GM21717 (cell line): ENCODE measurements at regions not wholly inside any gene's neighbourhood (a gene's known extent, or its start where the extent isn't known, plus 50 kb on each side); places are given as distances from the start of the nearest gene placed in this dataset.
"Not testable (repeated sequence)": the region's sequence is repeated elsewhere in the genome, so short reads cannot be mapped to it uniquely, and the experiment has no call there.

ENCODE experiments used
- ATAC-seq: cut with Tn5 transposase; IDR thresholded peaks from one replicate; pipeline ENCODE4 v1.9.1; 2021; ENCODE audit warnings: mild to moderate bottlenecking, moderate library complexity; ENCODE audit not compliant: unreplicated experiment

DNA sequence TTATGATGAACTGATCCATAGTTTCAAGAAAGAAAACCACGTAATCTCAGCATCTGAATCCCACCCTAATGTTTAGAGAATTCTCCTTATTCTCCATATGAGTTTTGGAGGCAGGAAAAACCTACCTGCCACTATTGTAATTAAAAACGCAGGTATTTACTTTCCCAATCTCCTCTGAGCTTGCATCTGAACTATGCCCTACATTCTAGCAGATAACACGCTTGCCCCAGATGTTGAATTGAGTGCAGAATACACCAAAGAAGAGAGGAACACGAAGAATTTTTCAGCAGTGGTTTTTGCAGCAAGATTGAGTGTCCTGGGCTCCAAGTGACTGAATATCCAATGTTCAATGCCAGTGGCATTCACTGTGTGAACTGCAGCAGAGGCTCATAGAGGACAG lies 182.4 kb downstream of the COX18 start:
- ATAC-seq, result no peak

DNA sequence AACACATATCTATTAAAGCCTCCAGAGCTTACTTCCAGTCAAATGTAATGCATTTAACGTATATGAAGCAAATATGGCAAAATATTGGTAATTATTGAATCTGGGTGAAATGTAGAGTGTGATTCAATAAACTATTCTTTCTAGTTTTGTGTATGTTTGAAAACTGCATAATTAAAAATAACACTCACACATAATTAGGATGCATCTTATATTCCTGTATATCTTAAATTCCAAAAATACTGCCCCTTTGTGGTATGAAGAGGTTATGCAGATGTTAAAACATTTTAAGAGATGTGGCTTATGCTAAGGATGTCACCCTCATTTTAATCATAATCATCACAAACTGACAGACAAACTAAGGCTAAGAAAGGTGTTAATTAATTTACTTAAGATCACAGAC lies 182.9 kb downstream of the COX18 start:
- ATAC-seq, result no peak

DNA sequence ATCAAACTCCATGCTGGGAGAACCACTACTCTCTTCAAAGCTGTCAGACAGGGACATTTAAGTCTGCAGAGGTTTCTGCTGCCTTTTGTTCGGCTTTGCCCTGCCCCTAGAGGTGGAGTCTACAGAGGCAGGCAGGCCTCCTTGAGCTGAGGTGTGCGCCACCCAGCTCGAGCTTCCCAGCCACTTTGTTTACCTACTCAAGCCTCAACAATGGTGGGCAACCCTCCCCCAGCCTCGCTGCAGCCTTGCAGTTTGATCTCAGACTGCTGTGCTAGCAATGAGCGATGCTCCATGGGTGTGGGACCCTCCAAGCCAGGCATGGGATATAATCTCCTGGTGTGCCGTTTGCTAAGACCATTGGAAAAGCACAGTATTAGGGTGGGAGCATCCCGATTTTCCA lies 185.3 kb downstream of the COX18 start:
- not testable (repeated sequence) for ATAC-seq

DNA sequence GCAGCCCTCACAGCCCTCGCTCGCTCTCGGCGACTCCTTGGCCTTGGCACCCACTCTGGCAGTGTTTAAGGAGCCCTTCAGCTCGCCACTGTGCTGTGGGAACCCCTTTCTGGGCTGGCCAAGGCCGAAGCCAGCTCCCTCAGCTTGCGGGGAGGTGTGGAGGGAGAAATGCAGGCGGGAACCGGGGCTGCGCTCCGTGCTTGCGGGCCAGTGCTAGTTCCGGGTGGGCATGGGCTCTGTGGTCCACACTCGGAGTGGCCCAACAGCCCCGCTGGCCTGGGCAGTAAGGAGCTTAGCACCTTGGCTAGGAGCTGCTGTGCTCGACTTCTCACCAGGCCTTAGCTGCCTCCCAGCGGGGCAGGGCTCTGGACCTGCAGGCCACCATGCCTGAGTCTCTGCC lies 192.6 kb downstream of the COX18 start:
- ATAC-seq, result no peak

DNA sequence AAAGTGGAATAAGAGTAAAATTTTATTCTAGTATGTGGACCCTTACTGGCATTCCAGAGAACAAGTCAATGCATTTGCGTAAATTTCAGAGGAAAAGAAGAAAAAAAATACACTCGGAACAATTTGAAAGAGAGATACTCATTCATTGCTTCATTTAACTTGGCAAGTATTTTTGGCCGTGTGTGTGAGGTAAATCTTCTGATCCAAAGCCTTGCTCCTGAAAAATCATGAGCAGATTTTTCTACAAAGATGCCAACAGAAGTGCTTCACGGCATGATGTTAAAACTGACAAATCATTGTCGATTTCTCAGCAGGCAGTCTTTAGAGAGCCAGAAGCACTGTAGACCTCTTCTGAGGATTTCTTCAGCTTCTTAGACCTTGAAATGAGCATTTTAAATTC lies 194.0 kb downstream of the COX18 start:
- ATAC-seq, result no peak

DNA sequence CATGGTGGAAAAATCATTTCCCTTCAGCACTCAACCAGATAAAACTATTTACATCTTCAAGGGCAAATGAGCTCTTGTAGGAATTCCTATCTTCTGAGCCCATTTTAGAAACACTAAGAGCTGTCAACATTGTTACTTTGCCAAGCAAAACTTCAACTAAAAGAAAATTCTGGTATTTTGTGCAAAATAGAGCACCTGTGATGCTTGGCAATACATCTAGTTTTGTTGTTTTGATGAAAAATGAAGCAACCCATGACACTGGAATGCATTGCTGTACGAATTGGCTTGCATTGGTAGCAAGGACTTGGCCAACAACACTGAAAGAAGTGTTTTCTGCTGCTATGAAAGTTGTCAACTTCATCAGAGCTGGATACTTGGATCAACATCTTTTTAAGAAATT lies 194.4 kb downstream of the COX18 start:
- ATAC-seq, result no peak

DNA sequence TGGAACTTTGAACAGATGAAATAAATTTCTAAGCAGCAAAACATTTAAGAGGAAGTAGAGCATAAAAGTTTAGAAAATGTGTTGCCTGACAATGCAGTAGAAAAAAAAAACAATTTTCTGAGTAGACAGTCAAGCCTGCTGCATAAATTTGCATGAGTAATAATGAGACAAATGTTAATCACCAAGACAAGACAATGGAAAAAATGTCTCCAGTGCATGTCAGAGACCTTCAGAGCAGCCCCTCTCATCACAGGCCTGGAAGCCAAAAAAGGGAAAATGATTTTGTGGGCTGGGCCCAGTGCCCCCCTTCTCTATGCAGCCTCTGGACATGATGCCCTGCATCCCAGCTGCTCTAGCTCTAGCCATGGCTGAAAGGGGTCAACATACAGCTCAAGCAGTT lies 204.6 kb downstream of the COX18 start:
- ATAC-seq, result no peak

DNA sequence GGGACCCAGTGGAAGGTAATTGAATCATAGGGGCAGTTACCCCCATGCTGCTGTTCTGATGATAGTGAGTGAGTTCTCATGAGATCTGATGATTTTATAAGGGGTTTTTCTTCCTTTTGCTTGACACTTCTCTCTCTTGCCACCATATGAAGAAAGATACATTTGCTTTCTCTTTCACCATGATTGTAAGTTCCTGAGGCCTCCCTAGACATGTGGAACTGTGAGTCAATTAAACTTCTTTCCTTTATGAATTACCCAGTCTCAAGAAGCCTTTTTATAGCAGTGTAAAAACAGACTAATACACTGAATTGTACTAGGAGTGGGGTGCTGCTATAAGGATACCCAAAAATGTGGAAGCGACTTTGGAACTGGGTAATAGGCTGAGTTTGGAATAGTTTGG lies 205.2 kb downstream of the COX18 start:
- ATAC-seq, result not testable (repeated sequence)

DNA sequence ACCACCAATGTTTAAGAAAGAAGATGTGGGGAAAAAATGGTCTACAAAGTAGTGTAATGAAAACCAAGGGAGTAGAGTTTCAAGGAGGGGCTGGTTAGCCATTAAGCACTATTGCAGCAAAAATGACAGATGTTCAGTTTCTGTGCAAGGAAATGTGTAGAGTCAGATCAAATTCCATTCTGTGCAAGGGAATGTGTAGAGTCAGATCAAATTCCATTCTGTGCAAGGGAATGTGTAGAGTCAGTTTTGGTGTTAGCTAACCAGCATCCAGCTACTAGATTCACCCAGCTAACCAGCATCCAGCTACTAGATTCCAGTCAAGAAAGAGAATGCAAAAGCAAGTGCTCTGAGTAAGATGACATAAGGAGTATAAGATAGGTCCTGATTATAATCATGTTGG lies 208.8 kb downstream of the COX18 start:
- ATAC-seq, result no peak

DNA sequence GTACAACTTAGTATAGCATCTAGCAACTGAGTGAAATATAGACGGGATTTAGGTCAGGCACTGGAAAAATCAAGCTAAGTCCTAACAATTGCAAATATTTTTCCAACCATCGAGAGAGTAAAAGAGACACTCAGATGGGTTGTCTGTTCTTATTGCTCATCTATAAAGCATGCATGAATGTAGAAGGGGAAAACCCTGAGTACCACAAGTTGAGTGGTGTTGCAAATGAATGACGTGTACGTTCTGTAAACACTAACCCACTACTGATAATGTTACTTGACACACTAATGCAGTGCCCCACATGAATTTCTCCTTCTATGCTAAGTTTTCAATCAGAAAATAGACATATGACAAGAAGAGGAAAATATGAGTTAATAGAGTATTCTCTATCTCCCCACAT lies 211.2 kb downstream of the COX18 start:
- no peak for ATAC-seq

DNA sequence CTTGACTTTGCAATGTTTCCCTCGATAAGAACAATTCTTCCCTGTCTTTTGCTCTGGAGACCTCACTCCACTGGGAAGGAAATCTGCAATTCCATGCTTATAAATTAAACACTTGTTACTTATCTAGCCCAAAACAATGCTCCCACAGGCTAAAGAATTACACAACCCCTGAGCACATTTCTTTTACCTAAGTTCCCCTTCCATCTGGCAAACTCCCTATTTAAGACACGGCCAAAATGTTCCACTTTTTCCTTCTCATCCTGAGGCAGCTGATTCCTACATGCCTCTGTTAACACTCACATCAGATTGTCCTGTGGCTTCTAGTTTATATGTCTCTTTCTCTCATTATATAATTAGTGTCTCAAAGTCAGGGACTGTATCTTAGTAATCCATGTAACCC lies 211.7 kb downstream of the COX18 start:
- no peak for ATAC-seq

DNA sequence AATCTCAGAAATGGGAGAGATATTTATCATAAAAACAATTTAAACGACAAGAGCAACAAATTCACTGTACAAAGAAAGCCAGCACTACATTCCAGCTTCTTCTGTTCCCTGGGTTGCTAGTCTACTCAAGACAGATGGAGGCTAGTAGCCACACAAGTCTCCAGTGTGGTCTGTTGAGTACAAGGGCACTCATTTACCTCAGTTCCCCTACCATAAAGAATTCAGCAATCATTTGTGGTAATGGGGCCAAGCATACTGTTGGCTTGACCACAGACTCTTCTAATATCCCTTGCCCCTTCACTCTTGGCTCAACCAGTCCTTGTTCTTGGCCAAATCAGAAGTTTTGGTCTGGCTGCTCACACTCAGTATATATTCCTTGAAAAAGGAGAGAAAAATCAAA lies 212.3 kb downstream of the COX18 start:
- ATAC-seq, result no peak

DNA sequence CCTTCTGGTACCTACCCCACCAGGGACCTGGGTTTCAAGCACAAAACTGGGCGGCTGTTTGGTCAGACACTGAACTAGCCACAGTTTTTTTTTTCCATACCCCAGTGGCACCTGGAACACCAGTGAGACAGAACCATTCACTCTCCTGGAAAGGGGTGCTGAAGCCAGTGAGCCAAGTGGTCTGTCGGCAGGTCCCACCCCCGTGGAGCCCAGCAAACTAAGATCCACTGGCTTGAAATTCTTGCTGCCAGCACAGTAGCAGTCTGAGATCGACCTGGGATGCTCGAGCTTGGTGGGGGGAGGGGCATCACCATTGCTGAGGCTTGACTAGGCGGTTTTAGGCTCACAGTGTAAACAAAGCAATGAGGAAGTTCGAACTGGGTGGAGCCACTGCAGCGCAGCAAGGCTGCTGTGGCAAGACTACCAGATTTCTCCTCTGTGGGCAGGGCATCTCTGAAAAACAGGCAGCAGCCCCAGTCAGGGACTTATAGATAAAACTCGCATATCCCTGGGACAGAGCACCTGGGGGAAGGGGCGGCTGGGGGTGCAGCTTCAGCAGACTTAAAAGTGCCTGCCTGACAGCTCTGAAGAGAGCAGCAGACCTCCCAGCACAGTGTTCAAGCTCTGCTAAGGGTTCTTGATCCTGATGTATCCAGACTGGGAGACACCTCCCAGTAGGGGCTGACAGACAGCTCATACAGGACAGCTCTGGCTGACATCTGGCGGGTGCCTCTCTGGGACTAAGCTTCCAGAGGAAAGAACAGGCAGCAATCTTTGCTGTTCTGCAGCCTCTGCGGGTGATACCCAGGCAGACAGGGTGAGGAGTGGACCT lies 223.0 kb downstream of the COX18 start:
- no peak for ATAC-seq

DNA sequence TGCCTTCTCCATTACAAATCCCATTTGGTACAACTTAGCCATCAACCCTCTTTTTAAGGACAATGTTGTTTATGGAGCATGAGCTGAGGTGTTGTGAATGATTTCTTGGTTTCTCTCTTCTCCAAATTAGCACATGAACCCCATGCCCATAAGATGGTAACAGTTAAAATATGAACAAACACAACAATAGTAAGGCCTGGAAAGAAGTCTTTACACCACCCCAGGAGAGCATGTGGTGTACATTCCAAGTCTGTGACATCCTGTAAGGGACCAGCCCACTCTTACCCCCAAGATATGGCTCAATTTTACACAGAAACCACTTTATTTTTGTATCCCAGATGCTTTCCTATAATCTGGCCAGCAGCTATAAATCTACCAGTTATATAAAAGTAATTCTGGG lies 226.1 kb downstream of the COX18 start:
- no peak for ATAC-seq

DNA sequence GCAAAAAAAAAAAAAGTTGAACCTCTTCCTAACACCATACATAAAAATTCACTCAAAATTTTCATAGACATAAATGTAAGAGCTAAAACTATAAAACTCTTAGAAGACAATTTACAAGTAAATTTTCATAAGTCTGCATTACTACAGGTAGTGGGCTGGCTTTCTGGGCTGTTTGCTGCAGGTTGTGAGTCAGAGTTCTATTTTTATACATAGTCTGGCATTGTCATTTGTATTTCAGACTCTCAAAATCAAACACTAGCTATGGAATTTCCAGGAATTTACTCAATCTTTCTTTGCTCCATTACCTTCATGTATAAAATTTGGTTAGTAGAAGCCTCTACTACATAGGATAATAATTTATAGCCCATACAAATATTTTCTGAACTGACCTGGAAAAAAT lies 227.2 kb downstream of the COX18 start:
- no peak for ATAC-seq

DNA sequence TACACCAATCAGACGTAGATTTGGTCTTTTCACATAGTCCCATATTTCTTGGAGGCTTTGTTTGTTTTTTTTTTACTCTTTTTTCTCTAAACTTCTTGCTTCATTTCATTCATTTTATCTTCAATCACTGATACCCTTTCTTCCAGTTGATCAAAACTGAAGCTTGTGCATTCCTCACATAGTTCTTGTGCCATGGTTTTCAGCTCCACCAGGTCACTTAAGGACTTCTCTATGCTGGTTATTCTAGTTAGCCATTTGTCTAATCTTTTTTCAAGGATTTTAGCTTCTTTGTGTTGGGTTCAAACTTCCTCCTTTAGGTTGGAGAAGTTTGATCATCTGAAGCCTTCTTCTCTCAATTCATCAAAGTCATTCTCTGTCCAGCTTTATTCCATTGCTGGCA lies 229.3 kb downstream of the COX18 start:
- ATAC-seq, result not testable (repeated sequence)

DNA sequence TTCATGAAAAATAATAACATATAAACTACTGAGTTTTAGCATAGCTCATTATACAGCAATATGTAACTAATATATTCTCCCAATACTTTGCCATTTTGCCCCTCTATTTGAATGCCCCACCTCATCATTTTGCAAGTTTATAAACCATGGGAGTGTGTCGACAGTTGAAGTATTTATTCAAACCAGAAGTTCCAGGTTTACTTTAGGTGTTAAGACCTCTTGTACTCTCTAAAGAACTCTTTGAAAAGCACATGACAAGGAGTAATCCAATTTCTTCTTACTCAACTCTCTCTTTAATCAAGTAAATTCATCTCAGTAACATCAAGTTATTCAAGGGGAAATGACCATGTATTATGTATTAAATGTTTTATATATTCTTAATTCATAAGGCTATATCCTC lies 240.7 kb downstream of the COX18 start:
- no peak for ATAC-seq

DNA sequence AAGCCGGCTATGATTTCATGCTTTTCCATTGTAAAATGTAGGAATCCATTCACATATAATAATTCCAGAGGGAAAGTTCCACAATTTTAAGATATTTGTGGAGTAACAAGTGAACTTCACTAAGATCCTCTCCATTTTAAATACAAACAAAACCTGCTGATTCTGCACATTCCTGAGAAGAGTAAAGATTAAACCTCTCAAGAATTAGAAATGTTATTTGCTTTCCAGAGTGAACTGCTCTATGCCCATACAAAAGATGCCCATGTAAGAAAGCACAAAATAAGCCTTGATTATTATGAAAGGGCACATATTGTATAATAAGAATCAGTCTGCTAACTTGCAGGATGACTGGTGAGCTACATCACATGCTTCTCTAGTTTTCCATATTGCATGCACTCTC lies 241.5 kb downstream of the COX18 start:
- no peak for ATAC-seq

DNA sequence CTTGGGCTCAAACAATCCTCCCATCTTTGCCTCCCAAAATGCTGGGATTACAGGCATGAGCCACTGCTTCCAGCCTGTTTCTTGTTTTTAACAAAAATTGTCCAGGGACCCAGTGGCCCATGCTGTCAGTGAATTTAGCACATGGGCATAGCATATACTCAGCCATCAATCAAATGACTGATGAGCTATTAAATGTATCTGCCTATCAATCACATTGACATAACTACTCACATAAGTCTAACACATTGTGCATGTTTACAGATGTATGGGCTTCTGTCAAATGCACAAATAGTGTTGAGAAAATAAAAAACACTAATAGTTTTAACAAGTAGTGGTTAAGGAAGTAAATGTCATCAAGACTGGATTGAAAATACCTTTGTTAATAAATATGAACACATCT lies 249.4 kb downstream of the COX18 start:
- ATAC-seq, result no peak

DNA sequence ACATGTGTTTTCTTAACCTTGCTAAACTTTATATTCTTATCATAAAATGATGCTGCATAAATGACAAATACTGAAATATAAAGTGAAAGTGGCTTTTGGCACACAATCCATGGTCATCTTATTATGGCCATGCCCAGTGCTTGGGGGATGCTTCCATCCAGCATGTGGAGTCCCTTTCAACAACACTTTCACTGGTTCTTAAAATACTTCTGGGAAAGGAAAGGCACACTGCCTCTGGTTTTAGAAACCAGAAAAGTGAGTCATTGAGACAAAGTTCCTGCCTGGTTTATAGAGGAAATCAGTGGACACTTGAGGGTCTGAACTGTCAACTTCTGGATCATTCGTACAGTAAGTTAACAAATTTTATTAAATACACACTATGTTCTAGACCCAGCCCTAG lies 248.0 kb upstream of the ADAMTS3 start:
- no peak for ATAC-seq

DNA sequence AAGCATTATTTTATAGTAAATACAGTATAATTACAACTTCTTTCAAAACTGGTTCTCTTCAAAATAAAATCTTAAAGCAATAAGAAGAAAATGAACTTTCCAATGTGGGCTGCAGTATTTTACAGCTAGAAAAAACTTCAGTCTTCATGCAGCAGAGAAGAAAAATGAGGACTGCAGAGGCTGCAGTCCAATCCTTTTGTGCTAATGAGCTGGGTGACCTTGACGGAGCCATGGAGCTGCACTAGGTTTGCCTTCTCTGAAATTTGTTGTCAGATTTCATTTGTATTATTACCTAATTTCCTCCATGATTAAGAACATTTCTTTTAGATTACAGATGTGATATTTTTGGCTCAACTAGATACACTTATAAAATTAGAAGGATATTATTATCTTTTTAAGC lies 245.2 kb upstream of the ADAMTS3 start:
- no peak for ATAC-seq

DNA sequence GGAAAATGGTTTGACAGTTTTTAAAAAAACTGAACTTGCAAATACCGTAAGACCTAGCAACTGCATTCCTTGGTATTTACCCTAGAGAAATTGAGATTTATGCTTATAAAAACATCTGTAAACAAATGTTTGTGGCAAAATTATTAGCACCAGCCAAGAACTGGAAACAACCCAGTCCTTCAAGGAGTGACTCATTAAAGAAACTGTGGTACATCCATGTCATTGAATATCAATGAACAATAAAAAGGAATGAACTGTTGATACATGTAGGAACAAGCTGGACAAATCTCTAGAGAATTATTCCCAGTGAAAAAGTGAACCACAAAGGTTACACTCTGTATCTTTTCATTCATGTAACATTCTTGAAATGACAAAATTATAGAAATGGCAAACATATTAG lies 240.2 kb upstream of the ADAMTS3 start:
- no peak for ATAC-seq

DNA sequence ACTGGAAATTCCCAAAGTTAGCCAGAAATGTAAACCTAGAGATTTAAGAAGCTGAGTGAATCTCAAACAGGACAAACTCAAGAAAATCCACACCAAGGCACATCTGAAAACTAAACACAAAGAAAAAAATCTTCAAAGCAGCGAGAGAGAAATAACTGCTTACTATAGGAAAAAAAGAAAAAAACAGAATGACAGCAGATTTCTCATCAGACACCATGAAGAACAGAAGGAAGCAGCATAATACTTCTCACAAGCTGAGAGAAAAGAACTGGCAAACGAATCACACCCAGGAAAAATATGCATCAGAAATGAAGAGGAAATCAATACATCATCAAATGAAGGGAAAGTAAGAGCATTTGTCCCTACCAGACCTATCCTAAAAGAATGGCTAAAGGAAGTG lies 236.3 kb upstream of the ADAMTS3 start:
- ATAC-seq, result no peak
